ENCODE measurements at regions not wholly inside any gene's neighbourhood (a gene's known extent, or its start where the extent isn't known, plus 50 kb on each side); places are given as distances from the start of the nearest gene placed in this dataset.

DNA sequence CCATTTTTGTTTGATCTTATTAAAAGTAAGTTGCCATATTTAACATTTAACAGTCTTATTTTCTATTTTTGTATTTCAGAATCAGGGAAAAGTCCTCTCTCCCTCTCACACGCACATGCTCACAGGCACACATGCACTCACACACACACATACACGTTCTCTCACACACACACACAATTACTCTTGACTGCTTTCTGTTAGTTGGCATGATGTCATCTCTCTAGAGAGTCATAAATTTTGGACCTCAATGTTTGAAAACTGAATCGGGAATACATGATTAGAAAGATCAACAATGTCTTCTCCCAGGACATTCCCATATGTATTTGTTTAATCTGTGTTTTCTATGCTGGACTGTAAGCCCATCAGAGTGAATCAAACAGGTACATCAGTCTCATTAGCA, 165.7 kb upstream of the AHR start:
- TF ChIP-seq POLR2AphosphoS5 (IDR thresholded peaks at IDR 0.05): no peak
- TF ChIP-seq, protein P1, sequence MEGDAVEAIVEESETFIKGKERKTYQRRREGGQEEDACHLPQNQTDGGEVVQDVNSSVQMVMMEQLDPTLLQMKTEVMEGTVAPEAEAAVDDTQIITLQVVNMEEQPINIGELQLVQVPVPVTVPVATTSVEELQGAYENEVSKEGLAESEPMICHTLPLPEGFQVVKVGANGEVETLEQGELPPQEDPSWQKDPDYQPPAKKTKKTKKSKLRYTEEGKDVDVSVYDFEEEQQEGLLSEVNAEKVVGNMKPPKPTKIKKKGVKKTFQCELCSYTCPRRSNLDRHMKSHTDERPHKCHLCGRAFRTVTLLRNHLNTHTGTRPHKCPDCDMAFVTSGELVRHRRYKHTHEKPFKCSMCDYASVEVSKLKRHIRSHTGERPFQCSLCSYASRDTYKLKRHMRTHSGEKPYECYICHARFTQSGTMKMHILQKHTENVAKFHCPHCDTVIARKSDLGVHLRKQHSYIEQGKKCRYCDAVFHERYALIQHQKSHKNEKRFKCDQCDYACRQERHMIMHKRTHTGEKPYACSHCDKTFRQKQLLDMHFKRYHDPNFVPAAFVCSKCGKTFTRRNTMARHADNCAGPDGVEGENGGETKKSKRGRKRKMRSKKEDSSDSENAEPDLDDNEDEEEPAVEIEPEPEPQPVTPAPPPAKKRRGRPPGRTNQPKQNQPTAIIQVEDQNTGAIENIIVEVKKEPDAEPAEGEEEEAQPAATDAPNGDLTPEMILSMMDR (IDR thresholded peaks at IDR 0.05): no peak

All from breast epithelium (tissue), 3 donors.